ENCODE measurements at regions not wholly inside any gene's neighbourhood (a gene's known extent, or its start where the extent isn't known, plus 50 kb on each side); places are given as distances from the start of the nearest gene placed in this dataset.
"Not testable (repeated sequence)": the region's sequence is repeated elsewhere in the genome, so short reads cannot be mapped to it uniquely, and the experiment has no call there.

- DNase-seq: no peak
Measured at GRCh38 chr1:232335741-232336293, 294.1 kb downstream of the SIPA1L2 start.

GRCh38 chr1:232335261-232335660 lies 294.7 kb downstream of the SIPA1L2 start:
- DNase-seq: no peak

GRCh38 chr1:232334811-232335210 lies 295.1 kb downstream of the SIPA1L2 start:
- no peak for DNase-seq

GRCh38 chr1:232334246-232334645 lies 295.7 kb downstream of the SIPA1L2 start:
- no peak for DNase-seq

GRCh38 chr1:232333419-232333767 lies 296.5 kb downstream of the SIPA1L2 start:
- no peak for DNase-seq

GRCh38 chr1:232332710-232333418 lies 297.1 kb downstream of the SIPA1L2 start:
- DNase-seq: not testable (repeated sequence)

GRCh38 chr1:232329103-232329813 lies 300.7 kb downstream of the SIPA1L2 start:
- DNase-seq: no peak

- DNase-seq: no peak
Measured at GRCh38 chr1:232328486-232329102, 301.3 kb downstream of the SIPA1L2 start.

- DNase-seq: no peak
Measured at GRCh38 chr1:232327899-232328298, 302.0 kb downstream of the SIPA1L2 start.

- DNase-seq: peak; percentile 25
Measured at GRCh38 chr1:232327269-232327668, 302.7 kb downstream of the SIPA1L2 start.

GRCh38 chr1:232322162-232322734 lies 307.7 kb downstream of the SIPA1L2 start:
- no peak for DNase-seq

GRCh38 chr1:232319518-232320210 lies 310.3 kb downstream of the SIPA1L2 start:
- DNase-seq: no peak

- no peak for DNase-seq
Measured at GRCh38 chr1:232319072-232319471, 310.9 kb downstream of the SIPA1L2 start.

GRCh38 chr1:232318143-232318542 lies 311.8 kb downstream of the SIPA1L2 start:
- DNase-seq: no peak

- DNase-seq: no peak
Measured at GRCh38 chr1:232317350-232317749, 312.6 kb downstream of the SIPA1L2 start.

- DNase-seq: no peak
Measured at GRCh38 chr1:232316864-232317263, 313.1 kb downstream of the SIPA1L2 start.

- not testable (repeated sequence) for DNase-seq
Measured at GRCh38 chr1:232313876-232314275, 316.1 kb downstream of the SIPA1L2 start.

- DNase-seq: no peak
Measured at GRCh38 chr1:232310541-232310940, 319.4 kb downstream of the SIPA1L2 start.

- no peak for DNase-seq
Measured at GRCh38 chr1:232308616-232309015, 321.3 kb downstream of the SIPA1L2 start.

GRCh38 chr1:232307296-232308017 lies 322.5 kb downstream of the SIPA1L2 start:
- no peak for DNase-seq

- no peak for DNase-seq
Measured at GRCh38 chr1:232306269-232306961, 323.5 kb downstream of the SIPA1L2 start.

Measured in fibroblast of upper back skin (primary cell).